ENCODE measurements at regions not wholly inside any gene's neighbourhood (a gene's known extent, or its start where the extent isn't known, plus 50 kb on each side); places are given as distances from the start of the nearest gene placed in this dataset.
A peak's percentile ranks its signal among the peaks of the same experiment; 100 is the strongest.

GRCh38 chr20:4605166-4605565 lies 81.1 kb upstream of the PRNP start:
- no peak for DNase-seq (ENCODE audit: low read depth)
- TF ChIP-seq CTCF (IDR thresholded peaks at IDR 0.05; ENCODE audit: insufficient read depth, low read length, poor library complexity, severe bottlenecking): no peak
- H3K27me3 ChIP-seq (ENCODE audit: control insufficient read depth, insufficient read depth, low read length): no peaks in the 10 kb centered on the region
- no peak overlapping the region for H3K4me3 ChIP-seq (ENCODE audit: low read depth, low read length)
- H3K36me3 ChIP-seq (ENCODE audit: control insufficient read depth, insufficient read depth, low read length): no peaks in the 10 kb centered on the region

- no peak overlapping the region for H3K4me3 ChIP-seq (ENCODE audit: low read depth, low read length)
- TF ChIP-seq CTCF (IDR thresholded peaks at IDR 0.05; ENCODE audit: insufficient read depth, low read length, poor library complexity, severe bottlenecking): no peak
- H3K36me3 ChIP-seq (ENCODE audit: control insufficient read depth, insufficient read depth, low read length): no peaks in the 10 kb centered on the region
- DNase-seq (ENCODE audit: low read depth): no peak
- no peaks in the 10 kb centered on the region for H3K27me3 ChIP-seq (ENCODE audit: control insufficient read depth, insufficient read depth, low read length)
These were observed 81.7 kb upstream of the PRNP start for GRCh38 chr20:4604580-4604979.

- Histone ChIP-seq H3K4me3 (ENCODE audit: low read depth, low read length) (no peak overlapping the region), H3K36me3 (ENCODE audit: control insufficient read depth, insufficient read depth, low read length) (no peaks in the 10 kb centered on the region), H3K27me3 (ENCODE audit: control insufficient read depth, insufficient read depth, low read length) (no peaks in the 10 kb centered on the region)
- DNase-seq (ENCODE audit: low read depth): no peak
- no peak for TF ChIP-seq CTCF (IDR thresholded peaks at IDR 0.05; ENCODE audit: insufficient read depth, low read length, poor library complexity, severe bottlenecking)
These were observed 82.5 kb upstream of the PRNP start for GRCh38 chr20:4603724-4604123.

GRCh38 chr20:4602297-4602631 lies 84.0 kb upstream of the PRNP start:
- Histone ChIP-seq H3K27me3 (ENCODE audit: control insufficient read depth, insufficient read depth, low read length) (no peaks in the 10 kb centered on the region), H3K36me3 (ENCODE audit: control insufficient read depth, insufficient read depth, low read length) (no peaks in the 10 kb centered on the region), H3K4me3 (ENCODE audit: low read depth, low read length) (no peak overlapping the region)
- no peak for TF ChIP-seq CTCF (IDR thresholded peaks at IDR 0.05; ENCODE audit: insufficient read depth, low read length, poor library complexity, severe bottlenecking)
- DNase-seq (ENCODE audit: low read depth): no peak

GRCh38 chr20:4601630-4602296 lies 84.5 kb upstream of the PRNP start:
- no peaks in the 10 kb centered on the region for H3K36me3 ChIP-seq (ENCODE audit: control insufficient read depth, insufficient read depth, low read length)
- H3K4me3 ChIP-seq (ENCODE audit: low read depth, low read length): no peak overlapping the region
- DNase-seq (ENCODE audit: low read depth): peak; percentile 57
- no peaks in the 10 kb centered on the region for H3K27me3 ChIP-seq (ENCODE audit: control insufficient read depth, insufficient read depth, low read length)
- no peak for TF ChIP-seq CTCF (IDR thresholded peaks at IDR 0.05; ENCODE audit: insufficient read depth, low read length, poor library complexity, severe bottlenecking)

GRCh38 chr20:4600308-4601014 lies 85.8 kb upstream of the PRNP start:
- H3K27me3 ChIP-seq (ENCODE audit: control insufficient read depth, insufficient read depth, low read length): no peaks in the 10 kb centered on the region
- no peak for DNase-seq (ENCODE audit: low read depth)
- no peaks in the 10 kb centered on the region for H3K36me3 ChIP-seq (ENCODE audit: control insufficient read depth, insufficient read depth, low read length)
- H3K4me3 ChIP-seq (ENCODE audit: low read depth, low read length): no peak overlapping the region
- TF ChIP-seq CTCF (IDR thresholded peaks at IDR 0.05; ENCODE audit: insufficient read depth, low read length, poor library complexity, severe bottlenecking): no peak
